ENCODE measurements at regions not wholly inside any gene's neighbourhood (a gene's known extent, or its start where the extent isn't known, plus 50 kb on each side); places are given as distances from the start of the nearest gene placed in this dataset.
A peak's percentile ranks its signal among the peaks of the same experiment; 100 is the strongest.

- no peak for DNase-seq
Observed at GRCh38 chr20:11437090-11437489, 480.6 kb upstream of the BTBD3 start.

- DNase-seq, result no peak
Observed at GRCh38 chr20:11437611-11438380, 479.9 kb upstream of the BTBD3 start.

- DNase-seq, result no peak
Observed at GRCh38 chr20:11438412-11438811, 479.3 kb upstream of the BTBD3 start.

GRCh38 chr20:11443382-11444119 is 474.1 kb upstream of the BTBD3 start:
- DNase-seq, result no peak

- DNase-seq, result no peak
Observed at GRCh38 chr20:11445161-11445560, 472.5 kb upstream of the BTBD3 start.

GRCh38 chr20:11445891-11446290 is 471.8 kb upstream of the BTBD3 start:
- DNase-seq, result no peak

- no peak for DNase-seq
Observed at GRCh38 chr20:11447371-11448100, 470.2 kb upstream of the BTBD3 start.

- no peak for DNase-seq
Observed at GRCh38 chr20:11448554-11448953, 469.1 kb upstream of the BTBD3 start.

GRCh38 chr20:11451793-11452291 is 465.9 kb upstream of the BTBD3 start:
- DNase-seq, result no peak

- DNase-seq, result peak; percentile 2
Observed at GRCh38 chr20:11452326-11452725, 465.4 kb upstream of the BTBD3 start.

- DNase-seq, result peak; percentile 58
Observed at GRCh38 chr20:11453430-11453829, 464.3 kb upstream of the BTBD3 start.

- DNase-seq, result peak; percentile 66
Observed at GRCh38 chr20:11454966-11455799, 462.5 kb upstream of the BTBD3 start.

- no peak for DNase-seq
Observed at GRCh38 chr20:11457488-11457887, 460.2 kb upstream of the BTBD3 start.

- no peak for DNase-seq
Observed at GRCh38 chr20:11459090-11459890, 458.4 kb upstream of the BTBD3 start.

- DNase-seq, result no peak
Observed at GRCh38 chr20:11467436-11467835, 450.3 kb upstream of the BTBD3 start.

- no peak for DNase-seq
Observed at GRCh38 chr20:11468880-11469279, 448.8 kb upstream of the BTBD3 start.

- DNase-seq, result no peak
Observed at GRCh38 chr20:11469795-11470435, 447.8 kb upstream of the BTBD3 start.

- no peak for DNase-seq
Observed at GRCh38 chr20:11473983-11474382, 443.7 kb upstream of the BTBD3 start.

- no peak for DNase-seq
Observed at GRCh38 chr20:11483697-11484096, 434.0 kb upstream of the BTBD3 start.

- no peak for DNase-seq
Observed at GRCh38 chr20:11484479-11484878, 433.2 kb upstream of the BTBD3 start.

GRCh38 chr20:11492386-11492785 is 425.3 kb upstream of the BTBD3 start:
- no peak for DNase-seq

All from NCI-H226 (cell line).